GM12874 (cell line): ENCODE measurements at regions not wholly inside any gene's neighbourhood (a gene's known extent, or its start where the extent isn't known, plus 50 kb on each side); places are given as distances from the start of the nearest gene placed in this dataset.

Experiments
- CTCF ChIP-seq: IDR thresholded peaks from 2 replicates; pipeline ENCODE4 v1.5.1; 2011; ENCODE audit warnings: low read depth, mild to moderate bottlenecking, control low read depth, low read length, moderate library complexity; ENCODE audit not compliant: insufficient read depth

GRCh38 chr1:43108080-43108479 lies 64.0 kb downstream of the EBNA1BP2 start:
- TF ChIP-seq CTCF: no peak

- no peak for TF ChIP-seq CTCF
Observed at GRCh38 chr1:43107664-43108063, 64.4 kb downstream of the EBNA1BP2 start.

- TF ChIP-seq CTCF: no peak
Observed at GRCh38 chr1:43104027-43104763, 67.9 kb downstream of the EBNA1BP2 start.

- no peak for TF ChIP-seq CTCF
Observed at GRCh38 chr1:43101061-43101460, 71.0 kb downstream of the EBNA1BP2 start.

GRCh38 chr1:43098200-43098599 lies 73.9 kb downstream of the EBNA1BP2 start:
- no peak for TF ChIP-seq CTCF

GRCh38 chr1:43083375-43083891 lies 88.7 kb downstream of the EBNA1BP2 start:
- no peak for TF ChIP-seq CTCF

- TF ChIP-seq CTCF: no peak
Observed at GRCh38 chr1:43082740-43083139, 89.3 kb downstream of the EBNA1BP2 start.
